ENCODE measurements at regions not wholly inside any gene's neighbourhood (a gene's known extent, or its start where the extent isn't known, plus 50 kb on each side); places are given as distances from the start of the nearest gene placed in this dataset.

DNA sequence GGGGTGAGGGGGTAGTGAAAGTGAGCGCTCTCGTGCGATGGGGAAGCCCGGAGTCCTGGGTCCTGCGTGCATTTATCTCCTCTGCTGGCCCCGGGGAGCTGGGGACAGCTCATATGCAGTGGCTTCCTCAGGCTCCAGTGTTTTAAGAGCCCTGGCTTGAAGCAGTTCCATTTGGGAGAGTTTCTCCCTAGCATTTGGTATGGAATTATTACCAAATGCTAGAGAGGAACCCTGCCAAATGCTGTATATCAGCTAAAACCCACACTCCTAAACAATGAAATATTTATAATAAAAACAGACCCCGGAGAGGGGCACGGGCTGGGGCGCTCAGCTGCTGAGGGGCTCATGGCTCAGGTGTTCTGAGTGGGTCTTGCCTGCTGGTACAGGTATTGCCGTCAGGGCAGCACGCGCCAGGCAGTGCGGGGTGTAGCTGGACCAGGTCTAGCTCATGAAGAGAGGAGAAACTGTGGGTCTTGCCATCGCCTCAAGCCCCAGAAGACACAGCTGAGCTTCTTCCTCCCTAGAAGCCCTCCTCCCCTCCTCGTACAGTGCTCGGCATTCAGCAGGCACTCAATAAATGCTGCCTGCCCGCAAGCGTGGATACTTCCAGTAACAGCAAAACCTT is 163.6 kb upstream of the ZNF536 start:
- Histone ChIP-seq H3K4me1 (peaks cover 4% of the 10 kb centered on the region; the same call in 1 of the 2 replicates), H3K4me3 (ENCODE audit: low read depth, low read length) (no peak overlapping the region), H3K36me3 (no peaks in the 10 kb centered on the region), H3K27me3 (no peaks in the 10 kb centered on the region), H3K9me3 (no peaks in the 10 kb centered on the region)
- no peak for DNase-seq
- TF ChIP-seq, protein P1, sequence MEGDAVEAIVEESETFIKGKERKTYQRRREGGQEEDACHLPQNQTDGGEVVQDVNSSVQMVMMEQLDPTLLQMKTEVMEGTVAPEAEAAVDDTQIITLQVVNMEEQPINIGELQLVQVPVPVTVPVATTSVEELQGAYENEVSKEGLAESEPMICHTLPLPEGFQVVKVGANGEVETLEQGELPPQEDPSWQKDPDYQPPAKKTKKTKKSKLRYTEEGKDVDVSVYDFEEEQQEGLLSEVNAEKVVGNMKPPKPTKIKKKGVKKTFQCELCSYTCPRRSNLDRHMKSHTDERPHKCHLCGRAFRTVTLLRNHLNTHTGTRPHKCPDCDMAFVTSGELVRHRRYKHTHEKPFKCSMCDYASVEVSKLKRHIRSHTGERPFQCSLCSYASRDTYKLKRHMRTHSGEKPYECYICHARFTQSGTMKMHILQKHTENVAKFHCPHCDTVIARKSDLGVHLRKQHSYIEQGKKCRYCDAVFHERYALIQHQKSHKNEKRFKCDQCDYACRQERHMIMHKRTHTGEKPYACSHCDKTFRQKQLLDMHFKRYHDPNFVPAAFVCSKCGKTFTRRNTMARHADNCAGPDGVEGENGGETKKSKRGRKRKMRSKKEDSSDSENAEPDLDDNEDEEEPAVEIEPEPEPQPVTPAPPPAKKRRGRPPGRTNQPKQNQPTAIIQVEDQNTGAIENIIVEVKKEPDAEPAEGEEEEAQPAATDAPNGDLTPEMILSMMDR (IDR thresholded peaks at IDR 0.05; ENCODE audit: low read depth, low read length) = no peak

DNA sequence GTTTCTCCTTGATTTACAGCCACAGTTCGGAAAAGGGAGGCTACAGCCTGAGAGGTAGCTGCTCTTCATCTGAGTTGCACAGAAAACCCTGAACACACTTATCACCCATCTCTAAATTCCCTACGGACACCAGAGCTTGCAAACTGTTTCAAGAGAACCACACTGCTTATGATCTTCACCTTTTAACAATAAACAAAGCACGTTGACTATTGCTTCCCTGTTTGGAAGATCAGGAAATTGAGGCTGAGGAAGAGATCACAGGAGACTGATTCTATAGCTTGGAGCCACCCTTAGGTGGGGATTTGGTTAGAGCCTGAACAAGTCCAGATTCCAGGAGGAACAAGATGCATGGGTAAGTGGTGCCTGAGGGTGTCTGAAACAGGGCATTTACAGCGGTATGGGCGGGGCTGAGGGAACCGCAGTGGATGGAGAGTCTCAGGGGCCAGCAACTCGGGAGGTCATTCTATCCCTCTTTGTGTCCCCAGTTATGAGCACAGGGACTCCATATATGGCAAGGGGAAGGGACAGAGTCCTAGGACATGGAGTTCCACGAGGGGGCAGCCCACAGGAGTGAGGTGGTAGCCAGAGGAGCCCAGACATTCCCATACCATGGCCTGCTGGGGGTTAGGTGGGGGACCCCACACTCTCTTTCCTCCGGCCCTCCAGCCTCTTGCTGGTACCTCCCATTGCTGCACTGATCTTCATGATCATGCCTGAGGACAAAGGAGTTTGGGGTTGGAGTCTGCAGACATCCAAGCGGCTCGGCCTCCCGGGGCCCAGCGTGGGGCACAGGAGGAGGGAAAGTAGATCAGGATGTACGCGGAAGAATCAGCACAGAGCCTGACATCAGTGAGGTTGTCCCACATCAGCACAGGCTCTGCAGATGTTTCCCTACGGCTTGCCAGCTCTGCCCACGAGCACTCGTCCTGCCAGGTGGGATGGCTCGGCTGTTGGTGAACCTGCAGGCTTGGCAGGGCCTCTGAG is 162.3 kb upstream of the ZNF536 start:
- Histone ChIP-seq H3K4me1 (peaks cover 4% of the 10 kb centered on the region; the same call in 1 of the 2 replicates), H3K27me3 (no peaks in the 10 kb centered on the region), H3K4me3 (ENCODE audit: low read depth, low read length) (no peak overlapping the region), H3K9me3 (no peaks in the 10 kb centered on the region), H3K36me3 (no peaks in the 10 kb centered on the region)
- DNase-seq = no peak
- TF ChIP-seq, protein P1 (IDR thresholded peaks at IDR 0.05; ENCODE audit: low read depth, low read length) = peak; percentile 23

DNA sequence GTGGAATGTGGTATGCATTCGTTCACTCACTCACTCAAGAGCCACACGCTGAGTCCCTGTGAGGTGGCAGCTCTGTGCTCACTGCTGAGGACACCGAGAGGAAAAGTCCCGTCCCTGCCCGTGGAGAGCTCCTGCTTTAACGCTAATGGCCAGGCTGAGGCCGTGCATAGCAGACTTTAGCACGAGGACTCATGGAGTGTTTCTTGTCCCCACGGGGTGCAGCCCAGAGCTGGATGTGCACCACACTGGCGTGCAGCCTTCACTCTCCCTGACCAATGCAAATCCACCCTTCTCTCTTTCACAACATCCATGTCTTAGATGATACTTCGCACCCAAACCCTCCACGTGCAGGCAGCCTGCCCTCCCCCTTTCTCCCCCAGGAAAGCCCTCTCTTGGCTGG is 159.6 kb upstream of the ZNF536 start:
- TF ChIP-seq, protein P1 (IDR thresholded peaks at IDR 0.05; ENCODE audit: low read depth, low read length) = no peak
- no peak overlapping the region for H3K4me3 ChIP-seq (ENCODE audit: low read depth, low read length)
- no peaks in the 10 kb centered on the region for H3K36me3 ChIP-seq
- no peak for DNase-seq
- no peaks in the 10 kb centered on the region for H3K27me3 ChIP-seq
- H3K9me3 ChIP-seq = no peaks in the 10 kb centered on the region
- peaks cover 4% of the 10 kb centered on the region; the same call in 1 of the 2 replicates for H3K4me1 ChIP-seq

DNA sequence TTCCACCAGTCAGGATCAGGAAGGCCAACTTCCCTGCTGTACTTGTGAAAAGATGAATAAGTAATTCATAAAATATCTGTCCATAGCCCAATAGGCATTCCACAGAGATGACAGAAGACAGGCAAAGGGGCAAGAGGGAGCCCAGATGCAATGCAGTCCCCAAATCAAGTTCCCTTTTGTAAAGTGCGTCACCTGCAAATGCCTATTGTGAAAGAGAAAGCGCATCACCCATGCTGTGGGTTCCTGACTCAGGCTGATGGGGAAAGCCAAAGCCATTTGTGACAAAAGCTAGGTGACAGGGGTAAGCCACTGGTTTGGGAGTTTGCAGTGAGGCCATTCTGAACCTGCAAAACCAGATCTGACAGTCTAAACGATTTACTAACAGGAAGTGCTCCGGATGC is 157.5 kb upstream of the ZNF536 start:
- Histone ChIP-seq H3K9me3 (no peaks in the 10 kb centered on the region), H3K4me1 (peaks cover 3% of the 10 kb centered on the region; the same call in 1 of the 2 replicates), H3K36me3 (no peaks in the 10 kb centered on the region), H3K27me3 (no peaks in the 10 kb centered on the region), H3K4me3 (ENCODE audit: low read depth, low read length) (no peak overlapping the region)
- no peak for DNase-seq
- TF ChIP-seq, protein P1 (IDR thresholded peaks at IDR 0.05; ENCODE audit: low read depth, low read length) = no peak

DNA sequence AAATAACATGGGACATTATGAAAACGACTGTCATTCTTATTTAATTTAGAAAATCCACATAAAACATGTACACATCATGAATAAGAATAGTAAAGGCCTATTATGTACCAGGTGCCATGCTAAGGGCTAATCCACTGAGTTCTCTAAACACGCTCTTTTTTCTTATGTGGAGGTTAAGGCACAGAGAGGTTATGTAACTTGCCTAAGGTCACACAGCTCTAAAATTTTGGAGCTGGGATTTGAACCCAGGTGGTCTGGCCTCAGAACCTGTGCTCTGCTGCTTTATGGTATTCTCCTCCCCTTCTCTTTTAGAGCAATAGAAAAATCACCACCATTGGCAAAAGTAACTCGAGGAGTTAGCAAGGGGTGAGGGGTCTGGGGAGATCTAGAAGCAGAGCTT is 156.9 kb upstream of the ZNF536 start:
- TF ChIP-seq, protein P1 (IDR thresholded peaks at IDR 0.05; ENCODE audit: low read depth, low read length) = no peak
- H3K36me3 ChIP-seq = no peaks in the 10 kb centered on the region
- no peaks in the 10 kb centered on the region for H3K4me1 ChIP-seq
- DNase-seq = no peak
- H3K4me3 ChIP-seq (ENCODE audit: low read depth, low read length) = no peak overlapping the region
- no peaks in the 10 kb centered on the region for H3K27me3 ChIP-seq
- no peaks in the 10 kb centered on the region for H3K9me3 ChIP-seq

Data from BE2C (cell line).